Right lobe of liver (tissue), 4 donors: ENCODE measurements at regions not wholly inside any gene's neighbourhood (a gene's known extent, or its start where the extent isn't known, plus 50 kb on each side); places are given as distances from the start of the nearest gene placed in this dataset.

Experiments
- POLR2A ChIP-seq: fragments of 450-650 bp; IDR thresholded peaks from one replicate; pipeline ENCODE4 v1.6.1; 2017; ENCODE audit warnings: antibody characterized with exemption, mild to moderate bottlenecking
- TF ChIP-seq, protein P1 (sequence below), 4 donors: fragments of 200-600 bp in 3 of 4; fragments of 450-650 bp in 1 of 4; IDR thresholded peaks; one replicate each; pipeline versions ENCODE4 v1.5.1 to v1.8.0; 2016 to 2022; ENCODE audit warnings: antibody characterized with exemption in 4 of 4, mild to moderate bottlenecking in 2 of 4
- donor health status: DM: no; HTN: no; CAD: no.
- donor health status: DM: no; HTN: no; CAD: no.
- donor health status: DM: no; HTN: yes; CAD: no.

DNA sequence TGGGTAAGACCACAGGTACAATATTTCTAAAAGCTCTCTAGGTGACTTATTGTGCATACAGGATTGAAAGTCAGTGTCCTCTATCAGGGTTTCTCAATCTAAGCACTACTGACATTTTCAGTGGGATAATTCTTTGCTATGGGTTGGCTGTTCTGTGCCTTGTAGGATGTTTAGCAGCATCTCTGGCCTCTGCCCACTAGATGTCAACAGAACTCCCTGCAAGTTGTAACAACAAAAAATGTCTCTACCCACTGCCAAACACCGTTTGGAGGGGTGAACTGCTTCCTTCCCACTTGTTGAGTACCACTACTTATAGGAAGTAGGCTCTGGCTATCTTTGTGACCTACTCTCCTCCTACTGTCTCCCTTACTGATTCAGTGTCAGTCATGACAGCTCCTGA, 90.1 kb upstream of the ZRANB2 start:
- TF ChIP-seq, protein P1, sequence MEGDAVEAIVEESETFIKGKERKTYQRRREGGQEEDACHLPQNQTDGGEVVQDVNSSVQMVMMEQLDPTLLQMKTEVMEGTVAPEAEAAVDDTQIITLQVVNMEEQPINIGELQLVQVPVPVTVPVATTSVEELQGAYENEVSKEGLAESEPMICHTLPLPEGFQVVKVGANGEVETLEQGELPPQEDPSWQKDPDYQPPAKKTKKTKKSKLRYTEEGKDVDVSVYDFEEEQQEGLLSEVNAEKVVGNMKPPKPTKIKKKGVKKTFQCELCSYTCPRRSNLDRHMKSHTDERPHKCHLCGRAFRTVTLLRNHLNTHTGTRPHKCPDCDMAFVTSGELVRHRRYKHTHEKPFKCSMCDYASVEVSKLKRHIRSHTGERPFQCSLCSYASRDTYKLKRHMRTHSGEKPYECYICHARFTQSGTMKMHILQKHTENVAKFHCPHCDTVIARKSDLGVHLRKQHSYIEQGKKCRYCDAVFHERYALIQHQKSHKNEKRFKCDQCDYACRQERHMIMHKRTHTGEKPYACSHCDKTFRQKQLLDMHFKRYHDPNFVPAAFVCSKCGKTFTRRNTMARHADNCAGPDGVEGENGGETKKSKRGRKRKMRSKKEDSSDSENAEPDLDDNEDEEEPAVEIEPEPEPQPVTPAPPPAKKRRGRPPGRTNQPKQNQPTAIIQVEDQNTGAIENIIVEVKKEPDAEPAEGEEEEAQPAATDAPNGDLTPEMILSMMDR (IDR thresholded peaks at IDR 0.05): no peak
- no peak for TF ChIP-seq POLR2A
